H1 (cell line): ENCODE measurements at regions not wholly inside any gene's neighbourhood (a gene's known extent, or its start where the extent isn't known, plus 50 kb on each side); places are given as distances from the start of the nearest gene placed in this dataset.
"Not testable (repeated sequence)": the region's sequence is repeated elsewhere in the genome, so short reads cannot be mapped to it uniquely, and the experiment has no call there.

Experiments used
- CTCF ChIA-PET: fragments of 300-600 bp; sonication (Branson Sonifier 250); formaldehyde crosslinking; loops from one replicate; lab custom pipeline; 2021; ENCODE audit not compliant: partially characterized antibody; lab: Charles Lee
- POLR2A ChIA-PET: fragments of 300-600 bp; sonication (Branson Sonifier 250); formaldehyde crosslinking; loops from one replicate; lab custom pipeline; 2021; ENCODE audit warnings: inconsistent platforms; ENCODE audit not compliant: partially characterized antibody; lab: Charles Lee
- DNase-seq, 2 experiments: peaks; one replicate each; pipeline versions ENCODE4 v3.0.0 to v3.0.0-alpha.2; 2010 to 2022; ENCODE audit warnings: low spot score in 2 of 2, low read depth in 1 of 2, mixed read lengths in 1 of 2
- FAIRE-seq: peaks from 2 replicates; lab custom pipeline; 2011; peaks lifted over from hg19 to GRCh38; lab: Jason Lieb, UNC
- H2AFZ ChIP-seq: 2 replicates; pipeline ENCODE4 v1.8.1; 2012; ENCODE audit warnings: low read length, inconsistent platforms
- H2AK5ac ChIP-seq: 2 replicates; pipeline ENCODE4 v1.6.1; 2013; ENCODE audit warnings: low read depth, low read length
- H2BK120ac ChIP-seq: replicated peaks from 2 replicates; pipeline ENCODE3; 2013; ENCODE audit warnings: low read depth, low read length, inconsistent platforms
- H2BK12ac ChIP-seq: 2 replicates; pipeline ENCODE4 v1.6.1; 2013; ENCODE audit warnings: low read depth, low read length
- H2BK15ac ChIP-seq: 2 replicates; pipeline ENCODE4 v1.6.1; 2013; ENCODE audit warnings: low read length
- H2BK20ac ChIP-seq: 2 replicates; pipeline ENCODE4 v1.6.1; 2013; ENCODE audit warnings: low read length
- H2BK5ac ChIP-seq: 2 replicates; pipeline ENCODE4 v1.6.1; 2013; ENCODE audit warnings: low read depth, low read length
- H3K14ac ChIP-seq: 2 replicates; pipeline ENCODE4 v1.6.1; 2013; ENCODE audit warnings: inconsistent platforms; ENCODE audit not compliant: insufficient read length
- H3K18ac ChIP-seq: 2 replicates; pipeline ENCODE4 v1.6.1; 2013; ENCODE audit warnings: low read length; ENCODE audit errors: extremely low read depth
- H3K23ac ChIP-seq: 2 replicates; pipeline ENCODE4 v1.6.1; 2013; ENCODE audit warnings: inconsistent platforms; ENCODE audit not compliant: insufficient read length
- H3K23me2 ChIP-seq: 2 replicates; pipeline ENCODE4 v1.6.1; 2013; ENCODE audit warnings: low read depth, low read length
- H3K27ac ChIP-seq: 2 replicates; pipeline ENCODE4 v1.6.1; 2011; ENCODE audit warnings: low read depth, low read length, inconsistent platforms
- H3K27me3 ChIP-seq, 4 experiments: replicated peaks in 1 of 4; 1 replicate in 1 of 4; 2 replicates in 3 of 4; pipeline versions ENCODE4 v1.6.1 to v1.8.1; 2011 to 2013; ENCODE audit warnings: low read length in 3 of 4, mild to moderate bottlenecking in 3 of 4, inconsistent platforms in 2 of 4, mixed read lengths in 2 of 4, moderate library complexity in 1 of 4; ENCODE audit not compliant: control insufficient read depth in 3 of 4, insufficient read depth in 3 of 4; ENCODE audit errors: extremely low read depth in 1 of 4
- H3K36me3 ChIP-seq, 4 experiments: 2 replicates each; pipeline versions ENCODE4 v1.6.1 to v1.8.1; 2011 to 2013; ENCODE audit warnings: mild to moderate bottlenecking in 4 of 4, low read length in 3 of 4, moderate library complexity in 2 of 4, control low read depth in 1 of 4, inconsistent platforms in 1 of 4; ENCODE audit not compliant: insufficient read depth in 4 of 4, control insufficient read depth in 2 of 4
- H3K4ac ChIP-seq: replicated peaks from 2 replicates; pipeline ENCODE3; 2013; ENCODE audit warnings: low read length, low read depth, mixed read lengths, inconsistent platforms; ENCODE audit not compliant: insufficient read length
- H3K4me1 ChIP-seq, 4 experiments: replicated peaks in 1 of 4; 1 replicate in 1 of 4; 2 replicates in 3 of 4; pipeline versions ENCODE4 v1.6.1 to v1.8.1; 2011 to 2013; ENCODE audit warnings: low read length in 3 of 4, inconsistent platforms in 2 of 4, mixed read lengths in 1 of 4; ENCODE audit not compliant: insufficient read depth in 4 of 4, control insufficient read depth in 3 of 4
- H3K4me2 ChIP-seq, 2 experiments: 2 replicates each; pipeline versions ENCODE4 v1.6.1 to v1.8.1; 2011 to 2013; ENCODE audit warnings: low read depth in 2 of 2, low read length in 2 of 2, control low read depth in 1 of 2, inconsistent platforms in 1 of 2, mild to moderate bottlenecking in 1 of 2; ENCODE audit not compliant: insufficient read depth in 1 of 2
- H3K4me3 ChIP-seq, 4 experiments: fragments of 200-600, 300-600 bp in 1 of 4; sonication (generic), shearing (Covaris generic), sonication (Bioruptor Twin) in 1 of 4; 2 replicates each; pipeline versions ENCODE4 v1.5.1 to v1.8.1; 2011 to 2016; ENCODE audit warnings: low read length in 4 of 4, low read depth in 3 of 4, control low read depth in 2 of 4, inconsistent platforms in 2 of 4, mild to moderate bottlenecking in 2 of 4, mixed read lengths in 1 of 4, moderate library complexity in 1 of 4; ENCODE audit not compliant: insufficient read depth in 2 of 4; ENCODE audit errors: extremely low read depth in 1 of 4
- H3K56ac ChIP-seq: replicated peaks from 2 replicates; pipeline ENCODE3; 2013; ENCODE audit warnings: low read depth, mild to moderate bottlenecking, mixed read lengths, low read length, inconsistent platforms; ENCODE audit not compliant: insufficient read length
- H3K79me1 ChIP-seq: 2 replicates; pipeline ENCODE4 v1.6.1; 2013; ENCODE audit warnings: low read depth, low read length, control low read depth
- H3K79me2 ChIP-seq, 2 experiments: 2 replicates each; pipeline versions ENCODE4 v1.6.1 to v1.8.1; 2012 to 2013; ENCODE audit warnings: low read length in 2 of 2, mild to moderate bottlenecking in 2 of 2, inconsistent platforms in 1 of 2; ENCODE audit not compliant: insufficient read depth in 2 of 2, control insufficient read depth in 1 of 2
- H3K9ac ChIP-seq, 4 experiments: replicated peaks in 1 of 4; 1 replicate in 1 of 4; 2 replicates in 3 of 4; pipeline versions ENCODE4 v1.6.1 to v1.8.1; 2011 to 2013; ENCODE audit warnings: low read depth in 3 of 4, low read length in 3 of 4, control low read depth in 2 of 4, mild to moderate bottlenecking in 2 of 4, moderate library complexity in 2 of 4, inconsistent platforms in 1 of 4; ENCODE audit errors: extremely low read depth in 1 of 4
- H3K9me3 ChIP-seq, 2 experiments: 2 replicates each; pipeline versions ENCODE4 v1.6.1 to v1.8.1; 2012 to 2013; ENCODE audit warnings: mild to moderate bottlenecking in 2 of 2, moderate library complexity in 2 of 2, control low read depth in 1 of 2, inconsistent platforms in 1 of 2, low read depth in 1 of 2, low read length in 1 of 2, mixed read lengths in 1 of 2; ENCODE audit not compliant: insufficient read depth in 2 of 2
- H4K20me1 ChIP-seq, 2 experiments: replicated peaks in 1 of 2; 2 replicates each; pipeline versions ENCODE3 to v1.8.1; 2011 to 2013; ENCODE audit warnings: inconsistent platforms in 2 of 2, low read length in 2 of 2, mild to moderate bottlenecking in 1 of 2; ENCODE audit not compliant: insufficient read depth in 2 of 2, control insufficient read depth in 1 of 2
- H4K5ac ChIP-seq: 2 replicates; pipeline ENCODE4 v1.6.1; 2013; ENCODE audit warnings: low read length, low read depth, mixed read lengths, inconsistent platforms; ENCODE audit not compliant: insufficient read length
- H4K8ac ChIP-seq: 2 replicates; pipeline ENCODE4 v1.8.0; 2013; ENCODE audit warnings: mild to moderate bottlenecking, moderate library complexity, low read length, inconsistent platforms; ENCODE audit not compliant: insufficient read depth; ENCODE audit errors: extremely low read depth
- H4K91ac ChIP-seq: replicated peaks from 2 replicates; pipeline ENCODE3; 2013; ENCODE audit warnings: low read length, mixed read lengths, inconsistent platforms; ENCODE audit not compliant: insufficient read length
- WGBS, 2 experiments: shearing (Covaris generic) in 1 of 2; methylation state at CpG; one replicate each; pipeline versions ENCODE4 v1.1.6 to v1.1.7; 2013 to 2015; ENCODE audit warnings: low lambda C conversion rate in 2 of 2, mixed read lengths in 2 of 2, inconsistent platforms in 1 of 2, low coverage in 1 of 2, missing lambda C conversion rate in 1 of 2; ENCODE audit not compliant: insufficient replicate concordance in 2 of 2, insufficient coverage in 1 of 2, insufficient read length in 1 of 2; ENCODE audit errors: extremely low coverage in 1 of 2, missing lambda C conversion rate in 1 of 2; 5-methylcytosine and 5-hydroxymethylcytosine counted together

DNA sequence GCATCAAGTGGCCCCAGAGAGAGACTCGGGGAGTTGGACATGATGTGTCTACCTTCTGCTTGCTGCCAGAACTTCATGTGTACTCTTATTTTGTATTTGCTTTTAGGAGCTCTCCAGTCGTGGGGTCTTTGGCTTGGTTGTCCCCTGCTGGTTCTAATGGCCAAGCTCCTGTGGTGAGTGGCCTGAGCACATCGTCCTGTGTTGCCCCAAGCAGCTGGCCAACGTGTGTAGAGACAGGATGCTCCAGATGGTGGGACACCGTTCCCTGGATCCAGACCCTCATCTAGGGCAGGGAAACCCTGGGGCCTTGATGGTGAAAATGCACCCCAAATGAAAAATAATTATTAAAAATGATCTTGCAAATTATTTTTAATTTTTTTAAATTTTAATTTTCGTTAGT lies 65.8 kb downstream of the NPIPB5 start:
- FAIRE-seq, H4K91ac ChIP-seq, H3K79me1 ChIP-seq, H2BK120ac ChIP-seq, H3K4ac ChIP-seq, DNase-seq, H3K79me2 ChIP-seq, H3K4me2 ChIP-seq, CTCF ChIA-PET, H3K4me1 ChIP-seq, H3K14ac ChIP-seq, H3K18ac ChIP-seq, H4K20me1 ChIP-seq, H2BK15ac ChIP-seq, H3K27ac ChIP-seq, H3K23ac ChIP-seq, H2BK20ac ChIP-seq, POLR2A ChIA-PET, H3K4me3 ChIP-seq, H2AK5ac ChIP-seq, H2AFZ ChIP-seq, H2BK5ac ChIP-seq, H3K36me3 ChIP-seq, H3K23me2 ChIP-seq, H3K56ac ChIP-seq, H4K8ac ChIP-seq, H3K9me3 ChIP-seq, H4K5ac ChIP-seq, H3K27me3 ChIP-seq, H3K9ac ChIP-seq: not testable (repeated sequence)
- 90% methylated on average over 6 of the region's 6 CpGs; no CpG with 5 or more reads in 1 of the 2 experiments for WGBS, 2 experiments
- peak overlapping the region; percentile 43; the same call in 1 of the 2 replicates for H2BK12ac ChIP-seq

DNA sequence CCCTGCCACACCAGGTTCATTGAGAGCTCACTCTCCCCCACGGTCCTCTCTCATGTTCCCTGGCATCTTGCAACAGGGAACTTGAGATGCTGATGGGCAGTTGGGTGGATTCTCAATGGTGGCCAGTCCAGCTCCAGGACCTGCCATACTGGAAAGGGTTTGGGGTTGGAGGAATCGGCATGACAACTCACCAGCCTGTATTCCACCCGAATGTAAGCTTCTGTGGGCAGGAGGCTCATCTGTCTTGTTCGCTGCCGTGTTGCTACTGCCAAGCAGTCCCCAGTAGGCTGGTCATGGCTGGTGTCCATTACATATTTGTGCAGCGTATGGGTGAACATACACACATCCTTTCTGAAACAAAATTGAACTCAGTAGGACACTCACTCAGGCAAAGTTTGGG lies 72.5 kb downstream of the NPIPB5 start:
- H3K9ac ChIP-seq, DNase-seq, H2BK20ac ChIP-seq, H2AFZ ChIP-seq, H3K18ac ChIP-seq, H3K9me3 ChIP-seq, H3K27me3 ChIP-seq, POLR2A ChIA-PET, H2AK5ac ChIP-seq, H4K91ac ChIP-seq, H3K23ac ChIP-seq, H4K5ac ChIP-seq, H3K56ac ChIP-seq, H4K20me1 ChIP-seq, H2BK15ac ChIP-seq, H3K27ac ChIP-seq, H3K4me3 ChIP-seq, H3K4me1 ChIP-seq, H3K36me3 ChIP-seq, H3K4me2 ChIP-seq, H2BK120ac ChIP-seq, H3K23me2 ChIP-seq, H3K79me1 ChIP-seq, H3K79me2 ChIP-seq, H2BK5ac ChIP-seq, H3K4ac ChIP-seq, H4K8ac ChIP-seq, H2BK12ac ChIP-seq, CTCF ChIA-PET, H3K14ac ChIP-seq, FAIRE-seq: not testable (repeated sequence)
- WGBS, 2 experiments = 97% methylated on average over 4 of the region's 6 CpGs; no CpG with 5 or more reads in 1 of the 2 experiments
